GM12872 (cell line): ENCODE measurements at regions not wholly inside any gene's neighbourhood (a gene's known extent, or its start where the extent isn't known, plus 50 kb on each side); places are given as distances from the start of the nearest gene placed in this dataset.

ENCODE experiments used
- TF ChIP-seq, protein P1 (sequence below): IDR thresholded peaks from 3 replicates; pipeline ENCODE4 v1.5.1; 2011; ENCODE audit warnings: low read depth, mild to moderate bottlenecking, low read length, moderate library complexity; ENCODE audit not compliant: insufficient read depth

DNA sequence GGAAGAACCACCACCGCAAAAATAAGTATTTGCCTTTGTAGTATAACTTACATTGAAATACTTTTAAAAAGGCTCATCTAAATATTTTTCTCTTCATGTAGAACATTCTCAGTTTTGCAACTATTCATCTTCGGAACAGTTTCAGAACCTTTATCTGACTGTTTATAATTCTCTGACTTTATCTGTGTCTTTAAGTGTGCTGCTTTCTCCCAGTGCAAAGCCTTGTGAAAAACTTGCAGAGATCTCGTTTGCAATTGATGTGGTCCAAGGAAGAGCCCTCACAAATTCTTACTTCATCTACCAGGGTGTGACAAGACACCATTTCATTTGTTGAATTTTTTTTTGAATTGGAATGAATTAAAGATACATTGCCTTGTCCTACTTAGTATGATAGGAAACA is 186.4 kb downstream of the DKK1 start:
- TF ChIP-seq, protein P1, sequence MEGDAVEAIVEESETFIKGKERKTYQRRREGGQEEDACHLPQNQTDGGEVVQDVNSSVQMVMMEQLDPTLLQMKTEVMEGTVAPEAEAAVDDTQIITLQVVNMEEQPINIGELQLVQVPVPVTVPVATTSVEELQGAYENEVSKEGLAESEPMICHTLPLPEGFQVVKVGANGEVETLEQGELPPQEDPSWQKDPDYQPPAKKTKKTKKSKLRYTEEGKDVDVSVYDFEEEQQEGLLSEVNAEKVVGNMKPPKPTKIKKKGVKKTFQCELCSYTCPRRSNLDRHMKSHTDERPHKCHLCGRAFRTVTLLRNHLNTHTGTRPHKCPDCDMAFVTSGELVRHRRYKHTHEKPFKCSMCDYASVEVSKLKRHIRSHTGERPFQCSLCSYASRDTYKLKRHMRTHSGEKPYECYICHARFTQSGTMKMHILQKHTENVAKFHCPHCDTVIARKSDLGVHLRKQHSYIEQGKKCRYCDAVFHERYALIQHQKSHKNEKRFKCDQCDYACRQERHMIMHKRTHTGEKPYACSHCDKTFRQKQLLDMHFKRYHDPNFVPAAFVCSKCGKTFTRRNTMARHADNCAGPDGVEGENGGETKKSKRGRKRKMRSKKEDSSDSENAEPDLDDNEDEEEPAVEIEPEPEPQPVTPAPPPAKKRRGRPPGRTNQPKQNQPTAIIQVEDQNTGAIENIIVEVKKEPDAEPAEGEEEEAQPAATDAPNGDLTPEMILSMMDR, result no peak

DNA sequence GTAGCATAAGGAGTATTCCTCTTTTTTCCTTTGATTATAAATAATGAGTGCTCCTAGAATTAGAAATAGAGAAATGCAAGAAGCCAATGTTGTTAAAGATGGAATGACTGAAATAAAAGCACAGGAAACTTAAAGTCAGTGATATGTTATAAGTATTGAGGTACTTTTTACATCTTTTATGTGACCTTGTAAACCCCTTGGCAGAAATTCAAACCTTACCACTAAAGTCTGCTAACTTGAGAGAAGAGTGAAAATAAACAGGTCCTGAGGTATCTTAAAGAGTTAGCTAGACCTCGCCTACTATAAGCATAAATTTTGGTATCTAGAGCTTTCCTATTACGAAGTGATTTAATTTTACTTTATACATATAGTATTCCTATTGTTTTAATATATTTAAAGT is 188.2 kb downstream of the DKK1 start:
- TF ChIP-seq, protein P1, result no peak

DNA sequence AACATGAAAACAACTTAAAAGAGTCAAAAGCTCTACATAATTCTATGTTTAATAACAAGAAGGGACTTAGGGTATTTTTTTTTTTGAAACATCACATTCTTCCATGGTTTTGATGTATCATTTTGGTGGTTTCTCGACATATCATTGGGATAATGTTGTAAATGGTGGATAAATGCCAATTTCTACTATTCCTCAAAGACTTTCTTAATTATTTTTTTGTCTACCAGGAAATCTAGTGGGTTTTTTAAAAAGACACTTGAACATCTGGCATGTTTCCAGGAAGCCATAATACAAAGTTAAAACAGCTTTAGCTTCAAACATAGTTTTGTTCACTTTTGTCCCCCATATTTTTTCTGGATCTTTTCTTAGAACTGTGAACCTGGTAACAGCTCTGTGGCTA is 200.4 kb downstream of the DKK1 start:
- TF ChIP-seq, protein P1, result no peak

- TF ChIP-seq, protein P1, result no peak
Measured at GRCh38 chr10:52517012-52517411, 202.9 kb downstream of the DKK1 start.

DNA sequence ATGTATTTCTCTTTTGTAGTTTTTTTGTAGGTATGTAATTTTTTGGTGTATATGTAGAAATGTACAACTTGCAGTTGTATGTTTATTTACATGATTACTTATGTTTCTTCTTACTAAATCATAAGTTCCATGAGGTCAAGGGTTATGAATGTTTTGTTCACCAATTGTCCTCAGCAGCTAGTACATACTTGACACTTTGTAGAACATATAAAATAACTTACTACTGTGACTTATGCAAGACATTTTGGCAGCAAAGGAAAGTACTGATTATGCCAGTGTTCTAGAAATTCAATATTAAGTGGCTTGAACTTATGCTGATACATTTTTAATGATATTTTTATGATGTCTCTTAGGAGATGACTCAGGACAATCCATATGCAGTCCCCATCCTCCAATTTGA is 209.6 kb downstream of the DKK1 start:
- TF ChIP-seq, protein P1, result no peak

DNA sequence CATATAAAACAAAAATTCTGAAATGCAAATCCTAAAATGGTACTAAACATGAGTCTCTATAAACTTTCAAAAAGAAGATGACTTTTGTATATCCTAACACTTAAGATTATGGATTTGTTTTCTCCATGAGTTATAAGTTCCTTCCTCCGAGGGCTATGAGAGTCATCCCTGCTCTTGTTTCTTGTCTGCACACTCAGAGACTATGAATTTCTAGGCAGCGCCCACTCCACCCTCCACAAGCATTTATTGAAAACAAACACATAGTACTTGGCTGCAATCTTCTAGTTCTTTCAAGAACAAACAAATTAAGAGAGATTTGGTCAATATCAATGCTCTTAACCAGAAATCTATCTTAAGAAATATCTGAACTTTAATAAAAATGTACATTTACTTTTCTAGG is 211.7 kb downstream of the DKK1 start:
- TF ChIP-seq, protein P1, result no peak

DNA sequence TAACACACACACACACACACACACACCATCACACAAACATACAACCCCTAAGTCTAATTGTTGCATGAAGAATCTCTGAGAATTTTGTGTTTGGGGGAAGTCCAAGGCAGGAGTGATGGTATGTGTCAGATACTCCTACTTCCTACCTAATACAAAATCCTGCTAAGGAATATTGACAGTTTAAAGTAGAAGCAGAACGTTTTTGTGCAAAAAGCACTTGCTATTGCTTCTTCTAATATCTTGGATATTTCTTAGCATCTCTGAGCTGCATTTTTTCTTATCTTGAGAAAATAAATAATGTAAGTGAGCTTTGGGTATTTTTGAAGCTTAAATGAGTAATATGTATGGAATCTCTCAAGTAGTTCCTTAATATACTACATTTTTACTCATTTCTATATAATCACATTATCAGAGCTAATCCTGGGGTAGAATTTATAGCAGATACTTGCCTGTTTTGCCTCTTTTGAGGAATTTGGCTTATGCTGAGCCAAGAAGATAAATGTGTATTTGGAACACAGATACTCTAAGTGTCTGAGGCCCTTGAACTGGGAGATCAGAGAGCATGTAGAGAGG is 212.3 kb downstream of the DKK1 start:
- TF ChIP-seq, protein P1, result no peak
